ENCODE measurements at regions not wholly inside any gene's neighbourhood (a gene's known extent, or its start where the extent isn't known, plus 50 kb on each side); places are given as distances from the start of the nearest gene placed in this dataset.

GRCh38 chr1:79380078-79380477 is 373.5 kb upstream of the ADGRL4 start:
- Mint-ChIP-seq H3K27me3 (no peaks in the 10 kb centered on the region), H3K9me3 (peaks cover 0 to 13% (median 7%) of the 10 kb centered on the region in 7 donors), H3K4me1 (no peaks in the 10 kb centered on the region), H3K36me3 (no peaks in the 10 kb centered on the region), H3K27ac (no peak overlapping the region), H3K4me3 (no peak overlapping the region)
- no peak for ATAC-seq (ENCODE audit: low read depth in 2 of 2)
- H3K9me3 ChIP-seq (ENCODE audit: control insufficient read depth in 2 of 2, low read length in 2 of 2) = no peaks in the 10 kb centered on the region
- H3K27me3 ChIP-seq (ENCODE audit: control insufficient read depth, insufficient read depth, low read length) = no peaks in the 10 kb centered on the region
- H3K4me1 ChIP-seq (ENCODE audit: control insufficient read depth, insufficient read depth, low read length, poor library complexity, severe bottlenecking) = no peaks in the 10 kb centered on the region
- H3K4me3 ChIP-seq (ENCODE audit: low read depth, low read length) = no peak overlapping the region
- no peak for DNase-seq
- no peaks in the 10 kb centered on the region for H3K36me3 ChIP-seq (ENCODE audit: control insufficient read depth, insufficient read depth, low read length)
- H3K27ac ChIP-seq (ENCODE audit: insufficient read depth, low read length, poor library complexity, severe bottlenecking) = no peak overlapping the region

GRCh38 chr1:79376106-79376505 is 369.6 kb upstream of the ADGRL4 start:
- no peak for DNase-seq
- Mint-ChIP-seq H3K27me3 (no peaks in the 10 kb centered on the region), H3K4me3 (no peak overlapping the region), H3K36me3 (no peaks in the 10 kb centered on the region), H3K4me1 (no peaks in the 10 kb centered on the region), H3K9me3 (peaks cover 0 to 12% (median 2%) of the 10 kb centered on the region in 7 donors), H3K27ac (no peak overlapping the region)
- no peak for ATAC-seq (ENCODE audit: low read depth in 2 of 2)
- no peaks in the 10 kb centered on the region for H3K27me3 ChIP-seq (ENCODE audit: control insufficient read depth, insufficient read depth, low read length)
- H3K27ac ChIP-seq (ENCODE audit: insufficient read depth, low read length, poor library complexity, severe bottlenecking) = no peak overlapping the region
- H3K4me1 ChIP-seq (ENCODE audit: control insufficient read depth, insufficient read depth, low read length, poor library complexity, severe bottlenecking) = no peaks in the 10 kb centered on the region
- H3K36me3 ChIP-seq (ENCODE audit: control insufficient read depth, insufficient read depth, low read length) = no peaks in the 10 kb centered on the region
- no peaks in the 10 kb centered on the region for H3K9me3 ChIP-seq (ENCODE audit: control insufficient read depth in 2 of 2, low read length in 2 of 2)
- H3K4me3 ChIP-seq (ENCODE audit: low read depth, low read length) = no peak overlapping the region

DNA sequence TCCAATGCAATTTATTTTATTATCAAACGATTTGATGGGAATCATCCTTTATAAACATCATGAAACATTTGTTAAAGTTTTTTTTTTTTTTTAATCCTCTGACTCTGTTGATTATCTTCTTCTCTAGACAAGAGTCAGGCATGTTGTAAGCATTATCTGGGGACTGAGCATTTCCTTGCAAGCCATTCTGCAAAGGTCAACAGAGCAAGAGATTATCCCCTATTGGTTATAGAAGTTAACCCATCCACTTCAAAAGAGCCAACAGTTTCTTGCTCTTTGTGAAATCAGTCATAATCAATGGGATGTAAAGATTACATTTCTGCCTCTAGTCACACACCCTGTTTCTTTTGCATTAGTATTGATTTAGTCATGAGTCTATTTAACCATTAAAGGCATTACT is 368.8 kb upstream of the ADGRL4 start:
- H3K27me3 ChIP-seq (ENCODE audit: control insufficient read depth, insufficient read depth, low read length) = no peaks in the 10 kb centered on the region
- ATAC-seq (ENCODE audit: low read depth in 2 of 2) (no peak), DNase-seq (no peak)
- Mint-ChIP-seq H3K27ac (no peak overlapping the region), H3K27me3 (no peaks in the 10 kb centered on the region), H3K36me3 (no peaks in the 10 kb centered on the region), H3K4me1 (no peaks in the 10 kb centered on the region), H3K4me3 (no peak overlapping the region), H3K9me3 (peaks cover 0 to 12% (median 3%) of the 10 kb centered on the region in 7 donors)
- no peak overlapping the region for H3K27ac ChIP-seq (ENCODE audit: insufficient read depth, low read length, poor library complexity, severe bottlenecking)
- no peaks in the 10 kb centered on the region for H3K4me1 ChIP-seq (ENCODE audit: control insufficient read depth, insufficient read depth, low read length, poor library complexity, severe bottlenecking)
- H3K36me3 ChIP-seq (ENCODE audit: control insufficient read depth, insufficient read depth, low read length) = no peaks in the 10 kb centered on the region
- H3K9me3 ChIP-seq (ENCODE audit: control insufficient read depth in 2 of 2, low read length in 2 of 2) = no peaks in the 10 kb centered on the region
- H3K4me3 ChIP-seq (ENCODE audit: low read depth, low read length) = no peak overlapping the region

DNA sequence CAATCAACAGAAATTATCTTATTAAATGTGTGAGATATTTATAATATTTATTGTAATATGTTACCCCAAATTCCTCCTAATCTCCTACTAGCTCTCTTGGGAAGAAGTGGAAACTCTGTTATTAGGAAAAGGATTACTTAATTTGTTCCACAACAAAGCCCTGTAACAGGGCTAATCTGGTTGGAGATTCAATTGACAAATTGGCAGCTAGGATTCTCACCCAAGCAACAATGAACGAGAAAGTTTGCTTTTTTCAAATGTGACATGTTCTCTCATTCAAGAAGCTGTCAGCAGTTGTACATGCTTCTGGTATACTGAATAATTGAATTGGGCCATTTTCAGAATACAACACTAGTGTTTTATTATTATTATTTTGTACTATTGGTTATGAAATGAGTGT is 367.9 kb upstream of the ADGRL4 start:
- Histone ChIP-seq H3K4me3 (ENCODE audit: low read depth, low read length) (no peak overlapping the region), H3K27me3 (ENCODE audit: control insufficient read depth, insufficient read depth, low read length) (no peaks in the 10 kb centered on the region), H3K9me3 (ENCODE audit: control insufficient read depth in 2 of 2, low read length in 2 of 2) (no peaks in the 10 kb centered on the region), H3K4me1 (ENCODE audit: control insufficient read depth, insufficient read depth, low read length, poor library complexity, severe bottlenecking) (no peaks in the 10 kb centered on the region), H3K27ac (ENCODE audit: insufficient read depth, low read length, poor library complexity, severe bottlenecking) (no peak overlapping the region), H3K36me3 (ENCODE audit: control insufficient read depth, insufficient read depth, low read length) (no peaks in the 10 kb centered on the region)
- DNase-seq = no peak
- no peak overlapping the region for H3K4me3 Mint-ChIP-seq
- no peak overlapping the region for H3K27ac Mint-ChIP-seq
- H3K4me1 Mint-ChIP-seq = no peaks in the 10 kb centered on the region
- H3K36me3 Mint-ChIP-seq = no peaks in the 10 kb centered on the region
- no peak for ATAC-seq (ENCODE audit: low read depth in 2 of 2)
- H3K9me3 Mint-ChIP-seq = peaks cover 0 to 12% (median 4%) of the 10 kb centered on the region in 7 donors
- no peaks in the 10 kb centered on the region for H3K27me3 Mint-ChIP-seq

- no peaks in the 10 kb centered on the region for H3K27me3 Mint-ChIP-seq
- H3K4me1 Mint-ChIP-seq = no peaks in the 10 kb centered on the region
- ATAC-seq (ENCODE audit: low read depth in 2 of 2) = no peak
- peaks cover 0 to 12% (median 4%) of the 10 kb centered on the region in 7 donors for H3K9me3 Mint-ChIP-seq
- no peaks in the 10 kb centered on the region for H3K9me3 ChIP-seq (ENCODE audit: control insufficient read depth in 2 of 2, low read length in 2 of 2)
- DNase-seq = no peak
- no peak overlapping the region for H3K4me3 Mint-ChIP-seq
- H3K27ac Mint-ChIP-seq = no peak overlapping the region
- H3K36me3 Mint-ChIP-seq = no peaks in the 10 kb centered on the region
- H3K4me3 ChIP-seq (ENCODE audit: low read depth, low read length) = no peak overlapping the region
- no peaks in the 10 kb centered on the region for H3K4me1 ChIP-seq (ENCODE audit: control insufficient read depth, insufficient read depth, low read length, poor library complexity, severe bottlenecking)
- H3K36me3 ChIP-seq (ENCODE audit: control insufficient read depth, insufficient read depth, low read length) = no peaks in the 10 kb centered on the region
- H3K27me3 ChIP-seq (ENCODE audit: control insufficient read depth, insufficient read depth, low read length) = no peaks in the 10 kb centered on the region
- no peak overlapping the region for H3K27ac ChIP-seq (ENCODE audit: insufficient read depth, low read length, poor library complexity, severe bottlenecking)
These were observed 367.1 kb upstream of the ADGRL4 start for GRCh38 chr1:79373481-79374125.

GRCh38 chr1:79371802-79372201 is 365.3 kb upstream of the ADGRL4 start:
- no peak overlapping the region for H3K4me3 Mint-ChIP-seq
- H3K9me3 Mint-ChIP-seq = peaks cover 0 to 14% (median 6%) of the 10 kb centered on the region in 7 donors
- H3K27ac Mint-ChIP-seq = no peak overlapping the region

DNA sequence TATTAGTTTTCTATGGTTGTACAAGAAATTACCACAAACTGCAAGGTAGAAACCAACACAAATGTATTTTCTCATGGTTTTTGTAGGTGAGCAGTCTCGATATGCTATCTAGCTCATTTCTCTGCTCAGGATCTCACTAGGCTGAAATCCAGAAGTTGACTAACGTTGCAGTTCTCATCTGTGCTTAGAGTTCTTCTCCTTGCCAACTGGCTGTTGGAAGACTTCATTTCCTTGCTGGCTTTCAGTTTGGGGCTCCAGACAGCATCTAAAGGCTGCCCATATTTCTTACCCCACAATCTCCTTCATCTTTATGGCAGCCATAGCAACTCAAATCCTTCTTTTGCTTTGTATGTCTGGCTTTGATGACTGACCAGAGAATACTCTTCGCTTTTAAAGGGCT is 362.6 kb upstream of the ADGRL4 start:
- H3K4me3 Mint-ChIP-seq = no peak overlapping the region
- peaks cover 0 to 21% (median 6%) of the 10 kb centered on the region in 7 donors for H3K9me3 Mint-ChIP-seq
- Histone ChIP-seq H3K9me3 (ENCODE audit: control insufficient read depth in 2 of 2, low read length in 2 of 2) (no peaks in the 10 kb centered on the region), H3K4me1 (ENCODE audit: control insufficient read depth, insufficient read depth, low read length, poor library complexity, severe bottlenecking) (no peaks in the 10 kb centered on the region), H3K27me3 (ENCODE audit: control insufficient read depth, insufficient read depth, low read length) (no peaks in the 10 kb centered on the region), H3K36me3 (ENCODE audit: control insufficient read depth, insufficient read depth, low read length) (no peaks in the 10 kb centered on the region), H3K27ac (ENCODE audit: insufficient read depth, low read length, poor library complexity, severe bottlenecking) (no peak overlapping the region), H3K4me3 (ENCODE audit: low read depth, low read length) (no peak overlapping the region)
- H3K36me3 Mint-ChIP-seq = no peaks in the 10 kb centered on the region
- H3K4me1 Mint-ChIP-seq = no peaks in the 10 kb centered on the region
- no peak overlapping the region for H3K27ac Mint-ChIP-seq
- no peak for DNase-seq
- no peak for ATAC-seq (ENCODE audit: low read depth in 2 of 2)
- H3K27me3 Mint-ChIP-seq = no peaks in the 10 kb centered on the region

More at GRCh38 chr1:79371802-79372201, 365.3 kb upstream of the ADGRL4 start:
- no peaks in the 10 kb centered on the region for H3K9me3 ChIP-seq (ENCODE audit: control insufficient read depth in 2 of 2, low read length in 2 of 2)
- ATAC-seq (ENCODE audit: low read depth in 2 of 2) (no peak), DNase-seq (no peak)
- no peaks in the 10 kb centered on the region for H3K36me3 ChIP-seq (ENCODE audit: control insufficient read depth, insufficient read depth, low read length)
- H3K4me3 ChIP-seq (ENCODE audit: low read depth, low read length) = no peak overlapping the region
- Mint-ChIP-seq H3K36me3 (no peaks in the 10 kb centered on the region), H3K27me3 (no peaks in the 10 kb centered on the region), H3K4me1 (no peaks in the 10 kb centered on the region)
- H3K27ac ChIP-seq (ENCODE audit: insufficient read depth, low read length, poor library complexity, severe bottlenecking) = no peak overlapping the region
- H3K27me3 ChIP-seq (ENCODE audit: control insufficient read depth, insufficient read depth, low read length) = no peaks in the 10 kb centered on the region
- H3K4me1 ChIP-seq (ENCODE audit: control insufficient read depth, insufficient read depth, low read length, poor library complexity, severe bottlenecking) = no peaks in the 10 kb centered on the region

- Histone ChIP-seq H3K27me3 (ENCODE audit: control insufficient read depth, insufficient read depth, low read length) (no peaks in the 10 kb centered on the region), H3K4me3 (ENCODE audit: low read depth, low read length) (no peak overlapping the region), H3K36me3 (ENCODE audit: control insufficient read depth, insufficient read depth, low read length) (no peaks in the 10 kb centered on the region), H3K27ac (ENCODE audit: insufficient read depth, low read length, poor library complexity, severe bottlenecking) (no peak overlapping the region), H3K4me1 (ENCODE audit: control insufficient read depth, insufficient read depth, low read length, poor library complexity, severe bottlenecking) (no peaks in the 10 kb centered on the region), H3K9me3 (ENCODE audit: control insufficient read depth in 2 of 2, low read length in 2 of 2) (no peaks in the 10 kb centered on the region)
- H3K36me3 Mint-ChIP-seq = no peaks in the 10 kb centered on the region
- DNase-seq (no peak), ATAC-seq (ENCODE audit: low read depth in 2 of 2) (no peak)
- peaks cover 3 to 23% (median 8%) of the 10 kb centered on the region in 7 donors for H3K9me3 Mint-ChIP-seq
- no peaks in the 10 kb centered on the region for H3K27me3 Mint-ChIP-seq
- H3K4me1 Mint-ChIP-seq = no peaks in the 10 kb centered on the region
- H3K27ac Mint-ChIP-seq = no peak overlapping the region
- H3K4me3 Mint-ChIP-seq = no peak overlapping the region
These were observed 358.4 kb upstream of the ADGRL4 start for GRCh38 chr1:79364896-79365295.
